Endothelial cell of umbilical vein (primary cell): ENCODE measurements at regions not wholly inside any gene's neighbourhood (a gene's known extent, or its start where the extent isn't known, plus 50 kb on each side); places are given as distances from the start of the nearest gene placed in this dataset.

Experiments used
- BruUV-seq: library from RNA; stranded (reverse); fragments of 400-500 nt; replicated peaks from 2 replicates; lab custom pipeline; 2021; lab: Mats Ljungman, UMichigan
- CTCF ChIA-PET: fragments of 300-600, 350-600 bp; sonication (Branson Sonifier 250); formaldehyde crosslinking; loops from one replicate; lab custom pipeline; 2021; ENCODE audit warnings: antibody characterized with exemption, inconsistent platforms; lab: Charles Lee
- POLR2A ChIA-PET: fragments of 300-600, 350-600 bp; sonication (Branson Sonifier 250); formaldehyde crosslinking; loops from one replicate; lab custom pipeline; 2021; ENCODE audit warnings: antibody characterized with exemption, inconsistent platforms; lab: Charles Lee
- DNase-seq: peaks from one replicate; pipeline ENCODE4 v3.0.0-alpha.2; 2011; ENCODE audit warnings: low read depth, low spot score
- FAIRE-seq: peaks from 2 replicates; lab custom pipeline; 2011; peaks lifted over from hg19 to GRCh38; lab: Jason Lieb, UNC
- H2AFZ ChIP-seq: 2 replicates; pipeline ENCODE4 v1.6.0; 2012; ENCODE audit warnings: low read depth, low read length, control low read depth, inconsistent platforms
- H3K27ac ChIP-seq: 2 replicates; pipeline ENCODE4 v1.5.1; 2011; ENCODE audit warnings: low read depth, mild to moderate bottlenecking, control low read depth, low read length, moderate library complexity; ENCODE audit not compliant: insufficient read depth
- H3K27me3 ChIP-seq, 2 experiments: 2 replicates each; pipeline versions ENCODE4 v1.6.0 to v1.6.1; 2011; ENCODE audit warnings: low read length in 2 of 2, mixed read lengths in 1 of 2; ENCODE audit not compliant: control insufficient read depth in 2 of 2, insufficient read depth in 2 of 2
- H3K36me3 ChIP-seq, 2 experiments: 2 replicates in 1 of 2; 3 replicates in 1 of 2; pipeline ENCODE4 v1.5.1; 2011; ENCODE audit warnings: low read length in 2 of 2, mild to moderate bottlenecking in 1 of 2, moderate library complexity in 1 of 2; ENCODE audit not compliant: control insufficient read depth in 2 of 2, insufficient read depth in 2 of 2; ENCODE audit errors: extremely low read depth in 1 of 2
- H3K4me1 ChIP-seq: 3 replicates; pipeline ENCODE4 v1.5.1; 2011; ENCODE audit warnings: mild to moderate bottlenecking, low read length; ENCODE audit not compliant: control insufficient read depth, insufficient read depth; ENCODE audit errors: extremely low read depth
- H3K4me2 ChIP-seq: 2 replicates; pipeline ENCODE4 v1.6.1; 2011; ENCODE audit warnings: low read length, control low read depth, mixed read lengths; ENCODE audit not compliant: insufficient read depth
- H3K4me3 ChIP-seq, 3 experiments: fragments of 200-600 bp in 1 of 3; sonication (generic), shearing (Covaris generic) in 1 of 3; replicated peaks in 1 of 3; 2 replicates each; pipeline ENCODE4 v1.5.1; 2011 to 2016; ENCODE audit warnings: control low read depth in 3 of 3, low read length in 3 of 3, mild to moderate bottlenecking in 2 of 3, inconsistent platforms in 1 of 3, low read depth in 1 of 3, moderate library complexity in 1 of 3; ENCODE audit not compliant: insufficient read depth in 1 of 3
- H3K79me2 ChIP-seq: 2 replicates; pipeline ENCODE4 v1.6.0; 2012; ENCODE audit warnings: low read length, inconsistent platforms; ENCODE audit not compliant: control insufficient read depth, insufficient read depth
- H3K9ac ChIP-seq: replicated peaks from 2 replicates; pipeline ENCODE3; 2011; ENCODE audit warnings: low read length, control low read depth; ENCODE audit not compliant: insufficient read depth; ENCODE audit errors: extremely low read depth
- H3K9me1 ChIP-seq: replicated peaks from 3 replicates; pipeline ENCODE4 v1.6.0; 2011; ENCODE audit warnings: mild to moderate bottlenecking, low read length; ENCODE audit not compliant: control insufficient read depth, insufficient read depth; ENCODE audit errors: extremely low read depth
- H3K9me3 ChIP-seq: replicated peaks from 2 replicates; pipeline ENCODE4 v1.5.1; 2012; ENCODE audit warnings: low read length, inconsistent platforms; ENCODE audit not compliant: control insufficient read depth, insufficient read depth
- H4K20me1 ChIP-seq: replicated peaks from 2 replicates; pipeline ENCODE3; 2011; ENCODE audit warnings: mild to moderate bottlenecking, low read length; ENCODE audit not compliant: control insufficient read depth, insufficient read depth; ENCODE audit errors: extremely low read depth
- CTCF ChIP-seq, 2 donors: IDR thresholded peaks; 1 replicate in 1 of 2; 2 replicates in 1 of 2; pipeline ENCODE4 v1.5.1; 2011; ENCODE audit warnings: low read length in 2 of 2, mild to moderate bottlenecking in 2 of 2, moderate library complexity in 2 of 2, control low read depth in 1 of 2, inconsistent platforms in 1 of 2, low read depth in 1 of 2; ENCODE audit not compliant: insufficient read depth in 1 of 2; ENCODE audit errors: extremely low read depth in 1 of 2
- EZH2 ChIP-seq: IDR thresholded peaks from 2 replicates; pipeline ENCODE4 v1.6.1; 2012; ENCODE audit warnings: borderline replicate concordance, low read depth, mild to moderate bottlenecking, moderate library complexity, low read length, inconsistent platforms; ENCODE audit not compliant: severe bottlenecking
- FOS ChIP-seq: IDR thresholded peaks from 2 replicates; pipeline ENCODE4 v1.6.1; 2011; ENCODE audit warnings: mild to moderate bottlenecking, low read length, moderate library complexity, borderline replicate concordance; ENCODE audit not compliant: insufficient read depth
- GATA2 ChIP-seq: IDR thresholded peaks from 2 replicates; pipeline ENCODE4 v1.7.0; 2011; ENCODE audit warnings: low read depth, mild to moderate bottlenecking, moderate library complexity, mixed read lengths, low read length; ENCODE audit not compliant: insufficient read length, insufficient read depth
- JUN ChIP-seq: IDR thresholded peaks from 2 replicates; pipeline ENCODE4 v1.6.1; 2011; ENCODE audit warnings: borderline replicate concordance, low read depth; ENCODE audit not compliant: insufficient read length, insufficient read depth
- MAX ChIP-seq: IDR thresholded peaks from 2 replicates; pipeline ENCODE4 v1.6.1; 2011; ENCODE audit not compliant: insufficient read depth, insufficient read length
- MYC ChIP-seq: IDR thresholded peaks from one replicate; pipeline ENCODE4 v1.6.1; 2011; ENCODE audit warnings: mild to moderate bottlenecking, low read depth, low read length
- POLR2A ChIP-seq: IDR thresholded peaks from 2 replicates; pipeline ENCODE4 v1.6.1; 2012; ENCODE audit warnings: low read depth, mild to moderate bottlenecking, control low read depth, low read length
- POLR2AphosphoS5 ChIP-seq: IDR thresholded peaks from 2 replicates; pipeline ENCODE4 v1.6.1; 2012; ENCODE audit warnings: low read depth, mild to moderate bottlenecking, control low read depth, low read length, moderate library complexity; ENCODE audit not compliant: insufficient read depth
- dilution Hi-C: fragments of 300-500 bp; cut with MboI; formaldehyde crosslinking; loops from one replicate; pipeline ENCODE4 v1.15.0; 2019; ENCODE audit warnings: low sequenced_read_pairs; ENCODE audit not compliant: extremely low pct_ligation_motif_present
- intact Hi-C: fragments of 100-400 bp; cut with micrococcal nuclease; formaldehyde crosslinking; loops from one replicate; pipeline ENCODE4 v1.10.0; 2022

- no peaks in the 10 kb centered on the region for H3K9me1 ChIP-seq
- H3K27ac ChIP-seq: no peak overlapping the region
- no peaks in the 10 kb centered on the region for H3K36me3 ChIP-seq
- dilution Hi-C loops (no loop called here), intact Hi-C loops (no loop called here)
- no peak overlapping the region for H3K4me3 ChIP-seq
- H2AFZ ChIP-seq: no peak overlapping the region
- ChIA-PET POLR2A (no interaction called here), CTCF (no interaction called here)
- no peaks in the 10 kb centered on the region for H4K20me1 ChIP-seq
- no peak overlapping the region for H3K9ac ChIP-seq
- no peaks in the 10 kb centered on the region for H3K9me3 ChIP-seq
- BruUV-seq: no TSS peak
- no peaks in the 10 kb centered on the region for H3K79me2 ChIP-seq
- DNase-seq (no peak), FAIRE-seq (no peak)
- no peaks in the 10 kb centered on the region for H3K27me3 ChIP-seq
- TF ChIP-seq POLR2AphosphoS5 (no peak), GATA2 (no peak), CTCF (IDR thresholded peaks at IDR 0.05; ENCODE audit: extremely low read depth in 1 of 2, insufficient read depth in 1 of 2, low read depth in 1 of 2, low read length in 2 of 2) (no peak), JUN (no peak), MAX (no peak), FOS (no peak), EZH2 (no peak), POLR2A (no peak), MYC (no peak)
- no peak overlapping the region for H3K4me2 ChIP-seq
- no peaks in the 10 kb centered on the region for H3K4me1 ChIP-seq
These were observed 510.5 kb upstream of the CCDC179 start for GRCh38 chr11:23370580-23371275.
